GM18873 (cell line): ENCODE measurements at regions not wholly inside any gene's neighbourhood (a gene's known extent, or its start where the extent isn't known, plus 50 kb on each side); places are given as distances from the start of the nearest gene placed in this dataset.

Experiments used
- ATAC-seq: cut with Tn5 transposase; IDR thresholded peaks from one replicate; pipeline ENCODE4 v1.9.1; 2021; ENCODE audit warnings: mild to moderate bottlenecking, moderate library complexity, moderate number of reproducible peaks; ENCODE audit not compliant: unreplicated experiment, low FRiP score

- no peak for ATAC-seq
Measured at GRCh38 chr4:62133101-62133897, 933.2 kb downstream of the ADGRL3 start.

DNA sequence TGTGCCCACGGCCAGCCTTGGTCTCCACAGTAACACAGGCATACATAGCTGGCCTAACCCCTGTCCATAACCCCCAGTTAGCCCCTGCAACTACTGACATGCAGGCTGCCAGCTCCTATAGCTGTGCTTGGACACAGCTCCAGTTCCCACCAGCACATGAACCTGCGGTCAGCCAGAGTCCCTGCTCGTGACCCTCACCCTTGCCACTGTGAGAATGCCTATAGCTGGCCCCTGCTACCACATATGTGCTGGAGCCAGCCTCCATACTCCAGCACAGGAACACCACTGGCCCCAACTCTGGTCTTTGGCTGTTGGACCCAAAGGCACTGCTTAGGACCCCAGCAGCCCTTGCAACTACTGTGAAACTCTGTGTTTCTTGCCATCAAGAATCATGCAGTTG, 930.9 kb downstream of the ADGRL3 start:
- ATAC-seq, result no peak

DNA sequence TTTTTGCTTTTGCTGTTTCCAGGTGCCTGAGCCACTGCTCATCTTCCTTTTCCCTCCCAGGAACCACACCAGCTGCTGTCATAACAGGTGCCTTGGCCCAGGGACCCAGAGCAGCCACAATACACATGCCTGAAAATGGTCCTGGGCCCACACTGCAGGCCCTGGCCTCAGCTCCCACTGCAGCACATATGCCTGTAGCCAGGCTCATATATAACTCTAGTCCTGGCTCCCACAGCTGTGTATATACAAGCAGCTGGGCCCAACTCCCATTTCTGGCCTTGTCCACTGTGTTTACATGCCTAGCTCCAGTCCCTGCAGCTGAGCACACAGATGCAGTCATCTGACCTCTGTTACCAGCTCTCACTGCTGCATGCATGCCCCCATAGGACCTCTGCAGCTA, 930.5 kb downstream of the ADGRL3 start:
- ATAC-seq, result no peak

DNA sequence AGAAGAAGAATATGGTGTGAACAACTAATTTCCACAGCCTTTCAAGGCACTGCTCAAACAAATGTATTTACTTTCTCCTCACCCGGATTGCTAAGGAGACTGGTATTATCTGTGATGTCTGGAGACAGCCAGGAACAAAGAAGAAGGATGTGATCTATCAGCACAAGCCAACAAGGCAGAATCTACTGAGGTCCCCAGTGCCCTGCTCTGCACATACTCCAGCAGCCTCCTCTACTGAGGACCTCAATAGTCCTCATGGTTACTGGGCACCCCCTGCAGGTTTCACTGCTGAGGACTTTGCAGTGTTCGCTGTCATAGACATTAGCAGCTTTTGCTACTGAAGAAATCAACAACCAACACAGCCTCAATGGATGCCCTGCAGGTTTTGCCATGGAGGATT, 930.1 kb downstream of the ADGRL3 start:
- ATAC-seq, result no peak
